Nephron progenitor cell (in vitro differentiated cells): ENCODE measurements at regions not wholly inside any gene's neighbourhood (a gene's known extent, or its start where the extent isn't known, plus 50 kb on each side); places are given as distances from the start of the nearest gene placed in this dataset.

ENCODE experiments used
- DNase-seq: peaks from one replicate; pipeline ENCODE4 v3.0.0; 2021
- H3K27ac Mint-ChIP-seq: 2 replicates; pipeline ENCODE4 v1.8.0; 2021; ENCODE audit warnings: mild to moderate bottlenecking, moderate library complexity, mixed read lengths
- H3K27me3 Mint-ChIP-seq: 2 replicates; pipeline ENCODE4 v1.8.0; 2021; ENCODE audit warnings: mild to moderate bottlenecking, low read depth, mixed read lengths; ENCODE audit not compliant: poor library complexity
- H3K36me3 Mint-ChIP-seq: 2 replicates; pipeline ENCODE4 v1.8.0; 2021; ENCODE audit warnings: low read depth, mixed read lengths
- H3K4me1 Mint-ChIP-seq: 2 replicates; pipeline ENCODE4 v1.8.0; 2021; ENCODE audit warnings: mixed read lengths
- H3K4me3 Mint-ChIP-seq: 2 replicates; pipeline ENCODE4 v1.8.0; 2021; ENCODE audit warnings: mild to moderate bottlenecking, moderate library complexity, mixed read lengths
- H3K9me3 Mint-ChIP-seq: 2 replicates; pipeline ENCODE4 v1.8.0; 2021; ENCODE audit warnings: mild to moderate bottlenecking, moderate library complexity, mixed read lengths
- TF ChIP-seq, protein P1 (sequence below): fragments of 200-600 bp; sonication (generic); IDR thresholded peaks from 2 replicates; pipeline ENCODE4 v1.5.0; 2021; ENCODE audit warnings: antibody characterized with exemption

DNA sequence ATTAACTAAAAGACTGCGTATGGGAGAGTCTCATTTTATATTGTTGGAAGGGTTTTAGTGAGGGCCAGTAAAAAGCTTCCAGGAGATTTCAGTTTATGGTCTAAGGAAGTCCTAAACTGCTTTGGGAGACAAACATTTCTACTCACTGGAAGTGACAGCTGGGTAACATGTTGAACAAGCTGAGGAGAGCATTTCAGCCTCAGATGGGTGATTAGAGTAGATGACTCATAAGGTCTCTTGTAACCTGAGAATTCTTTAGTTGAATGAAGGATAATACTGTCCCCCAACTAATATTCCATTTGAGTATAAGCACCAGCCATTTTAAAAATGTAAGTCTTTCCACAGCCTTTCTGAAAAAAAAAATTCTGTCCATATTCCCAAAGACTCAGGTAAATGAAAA is 218.0 kb upstream of the C9orf72 start:
- DNase-seq: no peak
- no peak overlapping the region for H3K4me3 Mint-ChIP-seq

DNA sequence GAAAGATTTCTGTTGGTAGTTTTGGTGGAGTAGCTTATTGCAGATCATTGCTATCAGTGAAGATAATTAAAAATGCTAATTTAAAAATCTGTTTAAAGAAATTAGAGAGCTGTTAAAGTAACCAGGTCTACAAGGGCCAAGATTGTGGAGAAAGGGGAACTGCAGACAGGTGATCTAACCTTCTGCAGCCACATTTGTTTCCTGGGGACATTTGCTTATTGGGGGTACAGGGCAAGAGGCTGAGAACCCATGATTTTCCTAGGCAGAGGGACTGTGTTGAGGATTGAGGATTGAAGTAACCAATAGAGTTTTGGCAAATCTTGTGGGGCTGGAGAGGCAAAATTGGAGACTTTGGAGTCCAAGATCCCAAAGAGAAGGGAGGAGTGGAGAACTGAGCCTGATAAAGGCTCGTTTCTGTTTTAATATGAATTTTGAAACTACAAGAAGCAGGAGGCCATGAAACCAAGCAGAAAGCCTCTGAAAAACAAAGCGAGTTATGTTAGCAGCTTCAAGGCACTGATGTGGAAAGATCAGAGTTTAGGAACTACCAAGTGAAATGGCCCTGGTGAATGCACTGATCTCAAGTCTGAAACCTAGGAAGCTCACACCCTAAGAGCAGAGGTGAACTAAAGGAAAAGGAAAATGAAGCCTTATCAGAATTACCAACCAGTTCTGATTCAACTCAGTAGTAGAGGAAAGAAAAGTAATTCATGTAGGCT is 219.8 kb upstream of the C9orf72 start:
- DNase-seq: no peak
- peaks cover 40% of the 10 kb centered on the region for H3K9me3 Mint-ChIP-seq
- H3K27ac Mint-ChIP-seq: peak overlapping the region; percentile 7
- peaks cover 5% of the 10 kb centered on the region for H3K36me3 Mint-ChIP-seq
- H3K4me1 Mint-ChIP-seq: no peaks in the 10 kb centered on the region
- TF ChIP-seq, protein P1, sequence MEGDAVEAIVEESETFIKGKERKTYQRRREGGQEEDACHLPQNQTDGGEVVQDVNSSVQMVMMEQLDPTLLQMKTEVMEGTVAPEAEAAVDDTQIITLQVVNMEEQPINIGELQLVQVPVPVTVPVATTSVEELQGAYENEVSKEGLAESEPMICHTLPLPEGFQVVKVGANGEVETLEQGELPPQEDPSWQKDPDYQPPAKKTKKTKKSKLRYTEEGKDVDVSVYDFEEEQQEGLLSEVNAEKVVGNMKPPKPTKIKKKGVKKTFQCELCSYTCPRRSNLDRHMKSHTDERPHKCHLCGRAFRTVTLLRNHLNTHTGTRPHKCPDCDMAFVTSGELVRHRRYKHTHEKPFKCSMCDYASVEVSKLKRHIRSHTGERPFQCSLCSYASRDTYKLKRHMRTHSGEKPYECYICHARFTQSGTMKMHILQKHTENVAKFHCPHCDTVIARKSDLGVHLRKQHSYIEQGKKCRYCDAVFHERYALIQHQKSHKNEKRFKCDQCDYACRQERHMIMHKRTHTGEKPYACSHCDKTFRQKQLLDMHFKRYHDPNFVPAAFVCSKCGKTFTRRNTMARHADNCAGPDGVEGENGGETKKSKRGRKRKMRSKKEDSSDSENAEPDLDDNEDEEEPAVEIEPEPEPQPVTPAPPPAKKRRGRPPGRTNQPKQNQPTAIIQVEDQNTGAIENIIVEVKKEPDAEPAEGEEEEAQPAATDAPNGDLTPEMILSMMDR: no peak
- H3K4me3 Mint-ChIP-seq: no peak overlapping the region
- no peaks in the 10 kb centered on the region for H3K27me3 Mint-ChIP-seq

More for the DNA sequence above, 218.0 kb upstream of the C9orf72 start:
- Mint-ChIP-seq H3K9me3 (peaks cover 45% of the 10 kb centered on the region), H3K4me1 (no peaks in the 10 kb centered on the region), H3K36me3 (peaks cover 7% of the 10 kb centered on the region), H3K27me3 (no peaks in the 10 kb centered on the region), H3K27ac (no peak overlapping the region)
- TF ChIP-seq, protein P1: no peak

DNA sequence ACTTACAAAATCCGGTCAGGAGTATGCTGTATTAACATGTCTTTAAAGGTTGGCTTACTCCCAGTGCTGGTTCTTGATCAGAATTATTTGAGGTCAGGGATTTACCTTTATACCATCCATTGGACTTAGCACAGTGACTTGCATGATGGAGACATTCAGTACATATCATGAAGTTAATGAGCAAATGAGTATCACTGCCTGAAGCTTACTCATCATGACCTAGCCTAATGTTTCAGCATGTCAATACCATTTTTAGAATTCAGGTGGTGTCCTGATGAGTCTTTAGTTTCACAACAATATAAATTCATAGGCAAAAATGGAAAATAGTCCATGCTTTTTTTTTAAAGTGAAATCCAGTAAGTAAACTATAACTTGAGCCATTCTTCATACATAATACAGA is 226.0 kb upstream of the C9orf72 start:
- Mint-ChIP-seq H3K27ac (no peak overlapping the region), H3K9me3 (peaks cover 17% of the 10 kb centered on the region), H3K36me3 (no peaks in the 10 kb centered on the region), H3K4me1 (peaks cover 5% of the 10 kb centered on the region), H3K4me3 (no peak overlapping the region), H3K27me3 (no peaks in the 10 kb centered on the region)
- TF ChIP-seq, protein P1: no peak
- DNase-seq: no peak

DNA sequence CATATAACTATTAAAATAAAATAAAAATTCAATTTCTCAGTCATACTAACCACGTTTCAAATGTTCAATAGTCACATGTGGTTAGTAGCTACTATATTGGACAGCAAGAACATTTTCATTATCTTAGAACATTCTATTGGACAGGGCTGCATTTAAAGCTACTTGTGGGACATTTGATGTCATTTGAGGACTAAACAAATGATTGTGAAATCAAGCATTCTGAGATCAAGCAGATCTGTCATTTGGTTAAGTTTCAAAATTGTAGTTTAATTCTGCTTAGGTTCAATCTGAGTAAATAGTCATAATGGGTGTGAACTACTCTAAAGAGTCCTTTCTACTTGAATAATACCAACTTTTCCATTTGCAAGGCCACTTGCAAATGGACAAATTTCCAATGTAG is 226.9 kb upstream of the C9orf72 start:
- no peak for DNase-seq
- Mint-ChIP-seq H3K27ac (no peak overlapping the region), H3K4me1 (peaks cover 5% of the 10 kb centered on the region), H3K9me3 (peaks cover 9% of the 10 kb centered on the region), H3K4me3 (no peak overlapping the region), H3K27me3 (no peaks in the 10 kb centered on the region), H3K36me3 (no peaks in the 10 kb centered on the region)
- TF ChIP-seq, protein P1: no peak

DNA sequence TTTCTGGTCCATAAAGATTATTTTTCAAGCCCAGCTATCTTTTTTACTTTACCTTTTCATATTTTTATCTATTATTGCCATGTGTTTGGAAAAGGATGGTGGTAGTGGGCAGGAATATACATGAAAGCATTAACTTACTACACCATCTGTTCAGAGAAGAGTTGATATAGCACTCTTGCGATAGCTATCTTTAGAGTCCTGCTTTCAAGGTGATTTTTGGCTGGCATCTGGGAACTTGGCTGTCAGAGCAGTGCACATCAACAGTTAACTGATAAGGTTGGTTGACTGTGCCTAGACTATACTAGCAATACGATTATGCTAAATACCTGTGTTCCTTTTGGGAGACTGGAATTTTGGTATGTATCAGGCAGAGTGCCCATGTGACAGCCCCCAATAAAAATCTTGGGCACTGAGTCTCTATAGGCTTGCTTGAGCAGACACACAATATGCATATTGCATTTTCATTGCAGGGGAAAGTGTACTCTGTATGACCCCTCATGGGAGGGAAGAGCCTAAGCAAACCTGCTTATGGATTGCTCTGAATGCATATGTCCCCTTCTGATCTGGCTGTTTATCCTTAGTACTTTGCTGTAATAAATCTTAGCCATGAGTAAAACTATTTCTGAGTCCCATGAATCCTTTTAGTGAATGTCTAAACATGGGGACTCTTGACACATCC is 227.6 kb upstream of the C9orf72 start:
- no peak for DNase-seq
- Mint-ChIP-seq H3K27ac (no peak overlapping the region), H3K36me3 (no peaks in the 10 kb centered on the region), H3K4me1 (peaks cover 5% of the 10 kb centered on the region), H3K9me3 (peaks cover 4% of the 10 kb centered on the region), H3K27me3 (no peaks in the 10 kb centered on the region), H3K4me3 (no peak overlapping the region)
- TF ChIP-seq, protein P1: no peak
